CD4-positive, alpha-beta T cell treated with Interleukin-4 for 4 hours (primary cell): ENCODE measurements at regions not wholly inside any gene's neighbourhood (a gene's known extent, or its start where the extent isn't known, plus 50 kb on each side); places are given as distances from the start of the nearest gene placed in this dataset.
"Not testable (repeated sequence)": the region's sequence is repeated elsewhere in the genome, so short reads cannot be mapped to it uniquely, and the experiment has no call there.

Experiments used
- DNase-seq: peaks from one replicate; pipeline ENCODE4 v3.0.0-alpha.2; 2020

GRCh38 chr5:91744470-91744869 is 361.4 kb upstream of the ARRDC3 start:
- DNase-seq: not testable (repeated sequence)

- no peak for DNase-seq
Observed at GRCh38 chr5:91742550-91742949, 359.4 kb upstream of the ARRDC3 start.

GRCh38 chr5:91741764-91742505 is 358.8 kb upstream of the ARRDC3 start:
- no peak for DNase-seq

- DNase-seq: no peak
Observed at GRCh38 chr5:91730026-91730425, 346.9 kb upstream of the ARRDC3 start.

- no peak for DNase-seq
Observed at GRCh38 chr5:91727463-91727862, 344.3 kb upstream of the ARRDC3 start.

- DNase-seq: no peak
Observed at GRCh38 chr5:91722736-91723467, 339.8 kb upstream of the ARRDC3 start.

- no peak for DNase-seq
Observed at GRCh38 chr5:91712718-91713117, 329.6 kb upstream of the ARRDC3 start.

GRCh38 chr5:91707521-91707841 is 324.4 kb upstream of the ARRDC3 start:
- no peak for DNase-seq

- no peak for DNase-seq
Observed at GRCh38 chr5:91706785-91707520, 323.8 kb upstream of the ARRDC3 start.

GRCh38 chr5:91703128-91703527 is 320.0 kb upstream of the ARRDC3 start:
- DNase-seq: no peak

GRCh38 chr5:91699429-91699828 is 316.3 kb upstream of the ARRDC3 start:
- DNase-seq: no peak

- no peak for DNase-seq
Observed at GRCh38 chr5:91691592-91691991, 308.5 kb upstream of the ARRDC3 start.

- no peak for DNase-seq
Observed at GRCh38 chr5:91690921-91691320, 307.8 kb upstream of the ARRDC3 start.

GRCh38 chr5:91687430-91687829 is 304.3 kb upstream of the ARRDC3 start:
- DNase-seq: no peak

GRCh38 chr5:91684625-91685024 is 301.5 kb upstream of the ARRDC3 start:
- DNase-seq: no peak

GRCh38 chr5:91670563-91670962 is 287.4 kb upstream of the ARRDC3 start:
- DNase-seq: no peak

GRCh38 chr5:91670122-91670521 is 287.0 kb upstream of the ARRDC3 start:
- no peak for DNase-seq

GRCh38 chr5:91668261-91668660 is 285.1 kb upstream of the ARRDC3 start:
- no peak for DNase-seq

GRCh38 chr5:91652678-91653077 is 269.6 kb upstream of the ARRDC3 start:
- DNase-seq: no peak

GRCh38 chr5:91651704-91652103 is 268.6 kb upstream of the ARRDC3 start:
- no peak for DNase-seq

- no peak for DNase-seq
Observed at GRCh38 chr5:91645347-91645746, 262.2 kb upstream of the ARRDC3 start.

- no peak for DNase-seq
Observed at GRCh38 chr5:91643797-91644196, 260.7 kb upstream of the ARRDC3 start.

- no peak for DNase-seq
Observed at GRCh38 chr5:91642581-91642980, 259.5 kb upstream of the ARRDC3 start.
